Vagina (tissue), 2 donors: ENCODE measurements at regions not wholly inside any gene's neighbourhood (a gene's known extent, or its start where the extent isn't known, plus 50 kb on each side); places are given as distances from the start of the nearest gene placed in this dataset.

Experiments
- DNase-seq, 2 donors: peaks; one replicate each; pipeline ENCODE4 v3.0.0-alpha.2; 2017; ENCODE audit errors: extremely low spot score in 2 of 2
- H3K27ac ChIP-seq: fragments of 200-600 bp; sonication (generic); one replicate; pipeline ENCODE4 v1.5.1; 2019
- H3K27me3 ChIP-seq: fragments of 200-600 bp; sonication (generic); one replicate; pipeline ENCODE4 v1.5.1; 2019
- H3K36me3 ChIP-seq, 2 donors: fragments of 200-600 bp; sonication (generic); one replicate each; pipeline ENCODE4 v1.5.1; 2017 to 2019
- H3K4me1 ChIP-seq: fragments of 200-600 bp; sonication (generic); one replicate; pipeline ENCODE4 v1.5.1; 2019
- H3K4me3 ChIP-seq, 2 donors: fragments of 200-600 bp; sonication (generic); 1 replicate in 1 of 2; 2 replicates in 1 of 2; pipeline ENCODE4 v1.5.1; 2016 to 2019
- H3K9me3 ChIP-seq: fragments of 200-600 bp; sonication (generic); one replicate; pipeline ENCODE4 v1.5.1; 2019
- POLR2A ChIP-seq, 2 donors: fragments of 450-650 bp; IDR thresholded peaks; one replicate each; pipeline ENCODE4 v1.6.1; 2017; ENCODE audit warnings: antibody characterized with exemption in 2 of 2, mild to moderate bottlenecking in 2 of 2, moderate library complexity in 2 of 2
- POLR2AphosphoS5 ChIP-seq, 2 donors: sonication (generic); formaldehyde crosslinking; IDR thresholded peaks; one replicate each; pipeline ENCODE4 v1.9.0; 2017; ENCODE audit warnings: antibody characterized with exemption in 2 of 2, mild to moderate bottlenecking in 2 of 2, low read depth in 1 of 2; ENCODE audit not compliant: insufficient read depth in 1 of 2
- intact Hi-C: fragments of 100-400 bp; cut with DNase I; formaldehyde crosslinking; loops from one replicate; pipeline ENCODE4 v1.15.1; 2023
- TF ChIP-seq, protein P1 (sequence below), 3 experiments: fragments of 450-650 bp in 2 of 3; fragments of 200-600 bp in 1 of 3; sonication (generic) in 1 of 3; IDR thresholded peaks; one replicate each; pipeline ENCODE4 v1.5.1; 2017 to 2019; ENCODE audit warnings: antibody characterized with exemption in 3 of 3, mild to moderate bottlenecking in 2 of 3, moderate library complexity in 2 of 3

DNA sequence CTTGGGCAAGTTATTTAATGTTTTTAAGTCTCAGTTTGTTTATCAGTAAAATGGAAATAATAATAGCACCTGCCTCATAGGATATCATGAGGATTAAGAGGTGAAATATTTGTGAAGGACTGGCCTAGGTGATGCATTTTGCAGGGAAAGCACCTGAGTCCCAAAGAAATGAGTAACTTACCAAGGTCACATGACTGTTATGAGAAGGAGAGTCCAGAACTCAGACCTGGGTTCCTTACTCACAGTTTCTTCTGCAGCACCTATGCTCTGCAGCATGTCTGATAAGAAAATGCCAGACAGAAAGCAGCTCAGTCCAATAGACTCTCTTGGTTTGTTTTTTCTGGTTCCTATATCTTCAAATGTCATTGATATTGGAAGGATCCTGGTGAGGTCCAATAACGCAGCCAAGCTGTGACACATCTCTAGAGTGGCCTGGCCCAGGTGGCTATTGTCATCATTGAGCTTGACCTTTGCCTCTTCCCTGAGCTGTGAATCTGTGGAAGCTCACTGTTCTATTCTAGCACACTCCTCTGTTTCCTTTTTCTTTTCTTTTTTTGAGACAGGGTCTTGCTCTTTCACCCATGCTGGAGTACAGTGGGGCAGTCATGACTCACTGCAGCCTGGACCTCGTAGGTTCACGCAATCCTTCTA is 174.7 kb upstream of the NAV2 start:
- intact Hi-C loops: no loop called here
- H3K9me3 ChIP-seq: no peaks in the 10 kb centered on the region
- no peak for DNase-seq
- H3K27me3 ChIP-seq: no peaks in the 10 kb centered on the region
- no peak for TF ChIP-seq POLR2AphosphoS5 (IDR thresholded peaks at IDR 0.05; ENCODE audit: insufficient read depth in 1 of 2, low read depth in 1 of 2)
- TF ChIP-seq, protein P1, sequence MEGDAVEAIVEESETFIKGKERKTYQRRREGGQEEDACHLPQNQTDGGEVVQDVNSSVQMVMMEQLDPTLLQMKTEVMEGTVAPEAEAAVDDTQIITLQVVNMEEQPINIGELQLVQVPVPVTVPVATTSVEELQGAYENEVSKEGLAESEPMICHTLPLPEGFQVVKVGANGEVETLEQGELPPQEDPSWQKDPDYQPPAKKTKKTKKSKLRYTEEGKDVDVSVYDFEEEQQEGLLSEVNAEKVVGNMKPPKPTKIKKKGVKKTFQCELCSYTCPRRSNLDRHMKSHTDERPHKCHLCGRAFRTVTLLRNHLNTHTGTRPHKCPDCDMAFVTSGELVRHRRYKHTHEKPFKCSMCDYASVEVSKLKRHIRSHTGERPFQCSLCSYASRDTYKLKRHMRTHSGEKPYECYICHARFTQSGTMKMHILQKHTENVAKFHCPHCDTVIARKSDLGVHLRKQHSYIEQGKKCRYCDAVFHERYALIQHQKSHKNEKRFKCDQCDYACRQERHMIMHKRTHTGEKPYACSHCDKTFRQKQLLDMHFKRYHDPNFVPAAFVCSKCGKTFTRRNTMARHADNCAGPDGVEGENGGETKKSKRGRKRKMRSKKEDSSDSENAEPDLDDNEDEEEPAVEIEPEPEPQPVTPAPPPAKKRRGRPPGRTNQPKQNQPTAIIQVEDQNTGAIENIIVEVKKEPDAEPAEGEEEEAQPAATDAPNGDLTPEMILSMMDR (IDR thresholded peaks at IDR 0.05): no peak
- no peak for TF ChIP-seq POLR2A (IDR thresholded peaks at IDR 0.05)
- H3K27ac ChIP-seq: no peak overlapping the region
- no peaks in the 10 kb centered on the region for H3K4me1 ChIP-seq
- H3K36me3 ChIP-seq: no peaks in the 10 kb centered on the region
- H3K4me3 ChIP-seq: no peak overlapping the region

DNA sequence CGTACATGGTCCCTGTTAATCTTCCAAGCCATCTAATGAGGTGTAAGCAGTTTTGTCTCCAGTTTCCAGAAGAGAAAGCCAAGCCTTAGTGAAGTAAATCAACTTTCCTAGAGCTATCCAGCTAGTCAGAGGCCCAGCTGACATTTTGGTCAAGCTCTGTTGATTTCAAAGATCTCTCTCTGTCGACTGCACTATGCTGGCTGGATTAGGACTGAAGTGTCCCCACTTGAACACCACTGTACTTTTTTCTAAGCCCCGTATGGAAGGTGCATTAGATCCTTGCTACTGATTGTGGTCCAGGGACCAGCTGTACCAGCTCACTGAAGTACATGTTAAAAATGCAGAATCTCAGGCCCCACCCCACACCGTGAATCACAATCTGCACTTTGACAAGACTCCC is 176.5 kb upstream of the NAV2 start:
- no peak for DNase-seq
- Histone ChIP-seq H3K36me3 (no peaks in the 10 kb centered on the region), H3K4me3 (no peak overlapping the region), H3K9me3 (no peaks in the 10 kb centered on the region), H3K4me1 (no peaks in the 10 kb centered on the region), H3K27me3 (no peaks in the 10 kb centered on the region), H3K27ac (no peak overlapping the region)
- intact Hi-C loops: no loop called here
- TF ChIP-seq, protein P1 (IDR thresholded peaks at IDR 0.05): no peak
- TF ChIP-seq POLR2A (IDR thresholded peaks at IDR 0.05): no peak
- no peak for TF ChIP-seq POLR2AphosphoS5 (IDR thresholded peaks at IDR 0.05; ENCODE audit: insufficient read depth in 1 of 2, low read depth in 1 of 2)

DNA sequence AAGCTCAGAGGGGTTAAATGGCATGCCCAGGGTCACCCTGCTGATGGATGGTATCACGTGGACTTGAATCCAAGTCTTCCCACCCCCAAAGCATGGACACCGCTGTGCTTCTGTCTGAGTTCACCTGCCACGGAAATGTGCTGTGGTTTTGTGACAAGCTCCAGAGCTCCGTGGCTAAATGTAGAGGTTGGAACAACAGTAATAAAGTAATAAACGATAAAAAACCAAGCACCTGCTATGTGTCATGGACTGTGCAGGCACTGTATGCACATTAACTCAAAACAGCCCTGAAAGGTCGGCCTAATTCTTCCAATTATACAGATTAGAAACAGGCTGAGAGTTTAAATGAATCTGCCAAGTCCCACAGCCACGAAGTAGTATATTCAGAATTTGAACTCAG is 182.1 kb upstream of the NAV2 start:
- DNase-seq: no peak
- Histone ChIP-seq H3K27ac (no peak overlapping the region), H3K36me3 (no peaks in the 10 kb centered on the region), H3K9me3 (no peaks in the 10 kb centered on the region), H3K4me1 (no peaks in the 10 kb centered on the region), H3K4me3 (no peak overlapping the region), H3K27me3 (no peaks in the 10 kb centered on the region)
- intact Hi-C loops: no loop called here
- TF ChIP-seq POLR2A (IDR thresholded peaks at IDR 0.05): no peak
- TF ChIP-seq, protein P1 (IDR thresholded peaks at IDR 0.05): no peak
- no peak for TF ChIP-seq POLR2AphosphoS5 (IDR thresholded peaks at IDR 0.05; ENCODE audit: insufficient read depth in 1 of 2, low read depth in 1 of 2)

DNA sequence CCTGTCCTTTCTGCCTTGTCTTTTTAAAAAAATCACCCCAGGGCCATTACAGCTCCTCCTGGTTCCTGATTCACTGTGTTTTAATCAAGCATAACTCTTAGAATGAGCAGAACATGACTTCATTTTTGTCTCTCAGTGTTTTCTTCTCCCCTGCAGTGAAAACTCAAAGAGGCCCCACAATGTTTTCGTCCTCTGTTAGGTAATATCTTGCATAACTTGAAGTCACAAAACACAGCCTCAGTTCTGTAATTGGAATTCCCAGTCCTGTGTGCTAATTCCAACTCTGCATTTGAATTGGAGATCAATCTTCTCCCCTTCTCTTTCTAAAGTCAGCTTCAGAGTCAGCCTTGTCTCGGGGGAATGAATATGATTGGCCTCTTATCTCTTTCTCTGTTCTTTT is 186.5 kb upstream of the NAV2 start:
- no peak overlapping the region for H3K4me3 ChIP-seq
- no peaks in the 10 kb centered on the region for H3K4me1 ChIP-seq
- H3K27ac ChIP-seq: no peak overlapping the region
- intact Hi-C loops: no loop called here
- DNase-seq: no peak
- H3K36me3 ChIP-seq: no peaks in the 10 kb centered on the region
- TF ChIP-seq, protein P1 (IDR thresholded peaks at IDR 0.05): no peak
- TF ChIP-seq POLR2A (IDR thresholded peaks at IDR 0.05) (no peak), POLR2AphosphoS5 (IDR thresholded peaks at IDR 0.05; ENCODE audit: insufficient read depth in 1 of 2, low read depth in 1 of 2) (no peak)
- no peaks in the 10 kb centered on the region for H3K27me3 ChIP-seq
- H3K9me3 ChIP-seq: no peaks in the 10 kb centered on the region

DNA sequence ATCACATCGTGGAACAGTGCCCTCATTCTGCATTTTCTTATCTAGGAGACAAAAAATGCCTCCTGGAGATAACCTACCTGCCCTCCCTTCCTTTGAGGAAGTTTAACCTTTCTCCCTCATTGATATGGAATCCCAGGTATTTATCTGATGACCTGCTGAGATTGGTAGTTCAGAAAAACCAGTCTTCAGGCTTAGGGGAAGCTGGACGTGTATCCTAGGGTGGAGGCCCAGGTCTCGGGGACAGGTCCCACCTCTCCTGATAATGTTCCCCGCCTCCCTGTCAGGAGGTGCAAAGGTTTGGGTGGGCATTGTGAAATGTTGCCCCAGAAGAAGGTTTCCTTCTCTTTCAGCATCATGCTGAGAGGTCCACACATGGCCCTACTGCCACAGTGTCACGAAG is 186.9 kb upstream of the NAV2 start:
- H3K4me3 ChIP-seq: no peak overlapping the region
- no peaks in the 10 kb centered on the region for H3K9me3 ChIP-seq
- TF ChIP-seq POLR2A (IDR thresholded peaks at IDR 0.05) (no peak), POLR2AphosphoS5 (IDR thresholded peaks at IDR 0.05; ENCODE audit: insufficient read depth in 1 of 2, low read depth in 1 of 2) (no peak)
- TF ChIP-seq, protein P1 (IDR thresholded peaks at IDR 0.05): no peak
- no peaks in the 10 kb centered on the region for H3K4me1 ChIP-seq
- no peak overlapping the region for H3K27ac ChIP-seq
- no peak for DNase-seq
- no peaks in the 10 kb centered on the region for H3K27me3 ChIP-seq
- intact Hi-C loops: no loop called here
- no peaks in the 10 kb centered on the region for H3K36me3 ChIP-seq
